ENCODE measurements at regions not wholly inside any gene's neighbourhood (a gene's known extent, or its start where the extent isn't known, plus 50 kb on each side); places are given as distances from the start of the nearest gene placed in this dataset.

GRCh38 chr12:4089956-4090355 is 183.6 kb upstream of the CCND2 start:
- no CpG with 5 or more reads among the region's 3 CpGs for WGBS, 2 experiments (ENCODE audit: extremely low coverage in 2 of 2, insufficient read length in 1 of 2)
- Histone ChIP-seq H3K23ac (ENCODE audit: low read depth, low read length) (no peak overlapping the region), H3K27me3 (ENCODE audit: control insufficient read depth, insufficient read depth, low read length) (peaks cover 3% of the 10 kb centered on the region; the same call in 1 of the 2 replicates), H3K56ac (ENCODE audit: extremely low read depth, insufficient read depth, low read length) (no peak overlapping the region), H4K91ac (ENCODE audit: insufficient read depth, low read depth, low read length) (no peak overlapping the region), H3K9ac (ENCODE audit: low read depth, low read length) (no peak overlapping the region), H2BK120ac (ENCODE audit: low read depth, low read length) (no peak overlapping the region), H4K8ac (ENCODE audit: low read depth in 2 of 2, low read length in 2 of 2) (no peak overlapping the region), H3K18ac (ENCODE audit: low read depth, low read length) (no peak overlapping the region), H2BK5ac (ENCODE audit: low read depth, low read length, poor library complexity, severe bottlenecking) (no peak overlapping the region), H3K4me1 (ENCODE audit: control insufficient read depth, insufficient read depth, low read length) (no peaks in the 10 kb centered on the region), H2AK5ac (ENCODE audit: low read depth, low read length) (no peak overlapping the region), H3K4me3 (ENCODE audit: insufficient read depth, low read depth, low read length) (no peak overlapping the region), H3K4ac (ENCODE audit: low read depth, low read length) (no peak overlapping the region), H4K20me1 (ENCODE audit: insufficient read depth, low read length) (no peaks in the 10 kb centered on the region), H3K9me3 (ENCODE audit: control insufficient read depth, insufficient read depth, low read length) (no peaks in the 10 kb centered on the region), H2AK9ac (replicated peaks; ENCODE audit: low read depth, low read length, poor library complexity) (no peak overlapping the region), H3K4me2 (ENCODE audit: low read depth, low read length) (no peak overlapping the region), H3K14ac (replicated peaks; ENCODE audit: low read depth, low read length) (no peak overlapping the region), H3K36me3 (ENCODE audit: control insufficient read depth, insufficient read depth, low read length) (no peaks in the 10 kb centered on the region), H3K27ac (ENCODE audit: insufficient read depth, low read length) (no peak overlapping the region), H3K79me1 (ENCODE audit: low read depth in 1 of 2, low read length in 2 of 2) (no peaks in the 10 kb centered on the region), H2BK20ac (ENCODE audit: low read depth, low read length) (no peak overlapping the region), H2BK15ac (ENCODE audit: low read depth, low read length) (no peak overlapping the region), H2AFZ (replicated peaks; ENCODE audit: low read length, poor library complexity) (no peak overlapping the region), H4K5ac (ENCODE audit: low read depth, low read length) (no peak overlapping the region), H3K9me1 (ENCODE audit: insufficient read depth, low read length) (no peaks in the 10 kb centered on the region)
- intact Hi-C loops (cut with micrococcal nuclease): no loop called here
- BruUV-seq (replicated peaks): no TSS peak
- no peak for DNase-seq
- dilution Hi-C loops (cut with HindIII; ENCODE audit: low sequenced_read_pairs, unreplicated experiment): no loop called here
- ATAC-seq (ENCODE audit: low read depth): no peak
- ChIA-PET CTCF (interaction anchor here (0.8 kb wide), 1 partner anchor 187 kb away, joined by 4 read pairs; no protein-coding TSS in a partner anchor), POLR2A (ENCODE audit: unreplicated experiment) (no interaction called here)
- in situ Hi-C loops (cut with MboI; ENCODE audit: low sequenced_read_pairs): no loop called here
- TF ChIP-seq FOS (IDR thresholded peaks at IDR 0.05; ENCODE audit: low read depth, low read length): no peak
- TF ChIP-seq, protein P1, sequence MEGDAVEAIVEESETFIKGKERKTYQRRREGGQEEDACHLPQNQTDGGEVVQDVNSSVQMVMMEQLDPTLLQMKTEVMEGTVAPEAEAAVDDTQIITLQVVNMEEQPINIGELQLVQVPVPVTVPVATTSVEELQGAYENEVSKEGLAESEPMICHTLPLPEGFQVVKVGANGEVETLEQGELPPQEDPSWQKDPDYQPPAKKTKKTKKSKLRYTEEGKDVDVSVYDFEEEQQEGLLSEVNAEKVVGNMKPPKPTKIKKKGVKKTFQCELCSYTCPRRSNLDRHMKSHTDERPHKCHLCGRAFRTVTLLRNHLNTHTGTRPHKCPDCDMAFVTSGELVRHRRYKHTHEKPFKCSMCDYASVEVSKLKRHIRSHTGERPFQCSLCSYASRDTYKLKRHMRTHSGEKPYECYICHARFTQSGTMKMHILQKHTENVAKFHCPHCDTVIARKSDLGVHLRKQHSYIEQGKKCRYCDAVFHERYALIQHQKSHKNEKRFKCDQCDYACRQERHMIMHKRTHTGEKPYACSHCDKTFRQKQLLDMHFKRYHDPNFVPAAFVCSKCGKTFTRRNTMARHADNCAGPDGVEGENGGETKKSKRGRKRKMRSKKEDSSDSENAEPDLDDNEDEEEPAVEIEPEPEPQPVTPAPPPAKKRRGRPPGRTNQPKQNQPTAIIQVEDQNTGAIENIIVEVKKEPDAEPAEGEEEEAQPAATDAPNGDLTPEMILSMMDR (conservative IDR thresholded peaks at IDR 0.05; ENCODE audit: low read depth, low read length): no peak

Measured in IMR-90 (cell line).